ENCODE measurements at regions not wholly inside any gene's neighbourhood (a gene's known extent, or its start where the extent isn't known, plus 50 kb on each side); places are given as distances from the start of the nearest gene placed in this dataset.

DNA sequence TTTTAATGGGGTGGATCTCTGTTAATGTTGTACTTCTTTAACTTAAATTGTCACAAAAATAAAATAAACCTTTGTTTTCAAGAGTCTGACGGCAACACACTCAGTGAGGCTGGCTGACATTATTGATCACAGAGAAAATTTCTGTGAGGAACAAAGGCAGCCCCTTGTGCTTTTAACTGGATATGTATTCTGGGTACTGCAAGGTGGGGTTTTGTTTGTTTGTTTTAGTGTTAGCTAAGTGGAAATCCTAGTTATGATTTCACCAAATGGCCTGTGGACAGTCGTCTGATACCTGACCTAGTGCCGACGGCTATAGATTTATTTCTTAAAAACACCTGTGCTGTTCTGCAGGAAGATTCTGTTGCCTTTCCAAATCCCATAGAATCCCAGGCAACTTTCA lies 1329.5 kb upstream of the ZEB2 start:
- TF ChIP-seq, protein P1, sequence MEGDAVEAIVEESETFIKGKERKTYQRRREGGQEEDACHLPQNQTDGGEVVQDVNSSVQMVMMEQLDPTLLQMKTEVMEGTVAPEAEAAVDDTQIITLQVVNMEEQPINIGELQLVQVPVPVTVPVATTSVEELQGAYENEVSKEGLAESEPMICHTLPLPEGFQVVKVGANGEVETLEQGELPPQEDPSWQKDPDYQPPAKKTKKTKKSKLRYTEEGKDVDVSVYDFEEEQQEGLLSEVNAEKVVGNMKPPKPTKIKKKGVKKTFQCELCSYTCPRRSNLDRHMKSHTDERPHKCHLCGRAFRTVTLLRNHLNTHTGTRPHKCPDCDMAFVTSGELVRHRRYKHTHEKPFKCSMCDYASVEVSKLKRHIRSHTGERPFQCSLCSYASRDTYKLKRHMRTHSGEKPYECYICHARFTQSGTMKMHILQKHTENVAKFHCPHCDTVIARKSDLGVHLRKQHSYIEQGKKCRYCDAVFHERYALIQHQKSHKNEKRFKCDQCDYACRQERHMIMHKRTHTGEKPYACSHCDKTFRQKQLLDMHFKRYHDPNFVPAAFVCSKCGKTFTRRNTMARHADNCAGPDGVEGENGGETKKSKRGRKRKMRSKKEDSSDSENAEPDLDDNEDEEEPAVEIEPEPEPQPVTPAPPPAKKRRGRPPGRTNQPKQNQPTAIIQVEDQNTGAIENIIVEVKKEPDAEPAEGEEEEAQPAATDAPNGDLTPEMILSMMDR (IDR thresholded peaks at IDR 0.05; ENCODE audit: insufficient read depth, low read depth, low read length): no peak
- no peak for TF ChIP-seq EZH2 (IDR thresholded peaks at IDR 0.05; ENCODE audit: insufficient read depth, low read length)

All from astrocyte (in vitro differentiated cells and primary cell).